SK-N-SH treated with all-trans-retinoic acid at 6 μM for 48 hours (cell line): ENCODE measurements at regions not wholly inside any gene's neighbourhood (a gene's known extent, or its start where the extent isn't known, plus 50 kb on each side); places are given as distances from the start of the nearest gene placed in this dataset.

ENCODE experiments used
- ATAC-seq: fragments of 200-7000 bp; cut with Tn5 transposase; 3 replicates; pipeline ENCODE4 v1.9.1; 2020; ENCODE audit warnings: mild to moderate bottlenecking, moderate library complexity
- ARNTL ChIP-seq: fragments of 450-650 bp; formaldehyde crosslinking; IDR thresholded peaks from 2 replicates; pipeline ENCODE4 v1.5.0; 2020; ENCODE audit warnings: low read depth, mild to moderate bottlenecking, moderate library complexity, borderline replicate concordance
- BACH2 ChIP-seq: fragments of 250-450 bp; sonication (Bioruptor Pico); IDR thresholded peaks from 2 replicates; pipeline ENCODE4 v1.9.0; 2021; ENCODE audit warnings: mild to moderate bottlenecking, borderline replicate concordance
- CREB5 ChIP-seq: fragments of 250-450 bp; sonication (Bioruptor Pico); IDR thresholded peaks from 2 replicates; pipeline ENCODE4 v1.5.1; 2020; ENCODE audit warnings: low read depth, mild to moderate bottlenecking, moderate library complexity
- CSDC2 ChIP-seq: fragments of 250-450 bp; sonication (Bioruptor Pico); IDR thresholded peaks from 2 replicates; pipeline ENCODE4 v1.5.0; 2020; ENCODE audit warnings: mild to moderate bottlenecking, moderate library complexity
- CSRNP3 ChIP-seq: fragments of 250-450 bp; sonication (Bioruptor Pico); IDR thresholded peaks from 2 replicates; pipeline ENCODE4 v1.5.1; 2021; ENCODE audit warnings: mild to moderate bottlenecking, moderate library complexity
- ESRRG ChIP-seq: fragments of 250-450 bp; sonication (Bioruptor Pico); IDR thresholded peaks from 2 replicates; pipeline ENCODE4 v1.6.1; 2021; ENCODE audit warnings: mild to moderate bottlenecking
- GLIS3 ChIP-seq: fragments of 250-450 bp; sonication (Bioruptor Pico); IDR thresholded peaks from 2 replicates; pipeline ENCODE4 v1.5.0; 2020; ENCODE audit warnings: mild to moderate bottlenecking, moderate library complexity
- ISL1 ChIP-seq: fragments of 250-450 bp; sonication (Bioruptor Pico); IDR thresholded peaks from 2 replicates; pipeline ENCODE4 v2.1.2; 2022; ENCODE audit warnings: mild to moderate bottlenecking, moderate library complexity
- OSR1 ChIP-seq: fragments of 250-450 bp; sonication (Bioruptor Pico); IDR thresholded peaks from 2 replicates; pipeline ENCODE4 v1.8.0; 2022; ENCODE audit warnings: moderate library complexity, mild to moderate bottlenecking, inconsistent platforms
- PATZ1 ChIP-seq: fragments of 250-450 bp; sonication (Bioruptor Pico); IDR thresholded peaks from 2 replicates; pipeline ENCODE4 v1.8.0; 2020; ENCODE audit warnings: mild to moderate bottlenecking, moderate library complexity, borderline replicate concordance
- POU6F1 ChIP-seq: fragments of 250-450 bp; sonication (Bioruptor Pico); IDR thresholded peaks from 2 replicates; pipeline ENCODE4 v1.8.0; 2021; ENCODE audit warnings: low read depth, mild to moderate bottlenecking, moderate library complexity, borderline replicate concordance
- PPARA ChIP-seq: fragments of 250-450 bp; sonication (Bioruptor Pico); IDR thresholded peaks from 2 replicates; pipeline ENCODE4 v1.5.0; 2020; ENCODE audit warnings: mild to moderate bottlenecking, borderline replicate concordance
- RARB ChIP-seq: fragments of 250-450 bp; sonication (Bioruptor Pico); IDR thresholded peaks from 2 replicates; pipeline ENCODE4 v1.8.0; 2021; ENCODE audit warnings: mild to moderate bottlenecking, moderate library complexity
- SNAI2 ChIP-seq: fragments of 250-450 bp; sonication (Bioruptor Pico); IDR thresholded peaks from 2 replicates; pipeline ENCODE4 v1.5.0; 2020; ENCODE audit warnings: mild to moderate bottlenecking, moderate library complexity
- TCF4 ChIP-seq: fragments of 250-450 bp; sonication (Bioruptor Pico); IDR thresholded peaks from 2 replicates; pipeline ENCODE4 v1.8.0; 2021; ENCODE audit warnings: mild to moderate bottlenecking, moderate library complexity, borderline replicate concordance
- TSHZ2 ChIP-seq: fragments of 250-450 bp; sonication (Bioruptor Pico); IDR thresholded peaks from 2 replicates; pipeline ENCODE4 v1.5.0; 2020; ENCODE audit warnings: mild to moderate bottlenecking, moderate library complexity
- ZC3H10 ChIP-seq: fragments of 250-450 bp; sonication (Bioruptor Pico); IDR thresholded peaks from 2 replicates; pipeline ENCODE4 v1.5.1; 2021; ENCODE audit warnings: mild to moderate bottlenecking, moderate library complexity
- ZFP30 ChIP-seq: fragments of 450-650 bp; formaldehyde crosslinking; IDR thresholded peaks from 2 replicates; pipeline ENCODE4 v1.5.0; 2022; ENCODE audit warnings: mild to moderate bottlenecking, moderate library complexity
- ZNF565 ChIP-seq: fragments of 450-650 bp; formaldehyde crosslinking; conservative IDR thresholded peaks from 2 replicates; pipeline ENCODE4 v1.5.0; 2020; ENCODE audit warnings: low read depth, mild to moderate bottlenecking, moderate library complexity
- ZNF70 ChIP-seq: fragments of 450-650 bp; formaldehyde crosslinking; IDR thresholded peaks from 2 replicates; pipeline ENCODE4 v1.5.0; 2020; ENCODE audit warnings: mild to moderate bottlenecking, moderate library complexity
- ZNF8 ChIP-seq: fragments of 450-650 bp; formaldehyde crosslinking; IDR thresholded peaks from 2 replicates; pipeline ENCODE4 v1.5.0; 2020; ENCODE audit warnings: mild to moderate bottlenecking, moderate library complexity

- TF ChIP-seq ZNF565 (CRISPR knock-in tag): no peak
- no peak for ATAC-seq
Measured at GRCh38 chr20:22098511-22098910, 393.0 kb downstream of the PAX1 start.

- TF ChIP-seq ZC3H10 (CRISPR knock-in tag) (no peak), SNAI2 (no peak), CSRNP3 (CRISPR knock-in tag) (no peak), ESRRG (CRISPR knock-in tag) (no peak), RARB (CRISPR knock-in tag) (no peak), GLIS3 (no peak), BACH2 (CRISPR knock-in tag) (no peak), TCF4 (CRISPR knock-in tag) (no peak), PPARA (no peak), ZFP30 (CRISPR knock-in tag) (no peak), CSDC2 (CRISPR knock-in tag) (no peak), ZNF70 (no peak), ZNF8 (CRISPR knock-in tag) (no peak), TSHZ2 (CRISPR knock-in tag) (no peak), POU6F1 (CRISPR knock-in tag) (no peak), ARNTL (no peak), ISL1 (CRISPR knock-in tag) (no peak)
- no peak for ATAC-seq
Measured at GRCh38 chr20:22093122-22093521, 387.7 kb downstream of the PAX1 start.

GRCh38 chr20:22088882-22089281, 383.4 kb downstream of the PAX1 start:
- ATAC-seq: no peak
- TF ChIP-seq OSR1 (no peak), CSRNP3 (CRISPR knock-in tag) (no peak), CREB5 (CRISPR knock-in tag) (no peak), ZNF565 (CRISPR knock-in tag) (no peak), RARB (CRISPR knock-in tag) (no peak), ESRRG (CRISPR knock-in tag) (no peak), PATZ1 (CRISPR knock-in tag) (no peak)
